GM12873 (cell line): ENCODE measurements at regions not wholly inside any gene's neighbourhood (a gene's known extent, or its start where the extent isn't known, plus 50 kb on each side); places are given as distances from the start of the nearest gene placed in this dataset.

Experiments used
- TF ChIP-seq, protein P1 (sequence below): IDR thresholded peaks from 2 replicates; pipeline ENCODE4 v1.5.1; 2012; ENCODE audit warnings: low read depth, mild to moderate bottlenecking, moderate library complexity, low read length, control low read depth; ENCODE audit not compliant: insufficient read depth; ENCODE audit errors: missing control alignments

DNA sequence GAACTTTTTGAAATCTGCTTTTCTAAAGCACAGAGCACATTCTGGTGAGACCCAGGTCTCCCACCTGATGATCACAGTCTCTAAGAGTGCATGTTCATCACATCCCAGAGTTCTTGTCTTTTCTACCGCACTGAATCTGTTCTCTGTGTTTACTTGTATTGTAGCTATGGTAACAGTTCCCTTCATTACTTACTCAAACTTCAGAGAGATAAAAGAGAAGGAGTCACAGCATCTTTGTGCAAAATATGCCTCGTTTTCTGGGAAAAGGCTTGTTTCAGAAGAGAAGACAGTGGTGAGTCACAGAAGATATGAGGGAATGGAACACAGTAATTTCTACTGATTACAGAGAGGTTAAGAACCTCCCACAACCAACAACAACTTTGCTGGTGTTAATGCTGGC lies 580.6 kb downstream of the PLA2G4A start:
- TF ChIP-seq, protein P1, sequence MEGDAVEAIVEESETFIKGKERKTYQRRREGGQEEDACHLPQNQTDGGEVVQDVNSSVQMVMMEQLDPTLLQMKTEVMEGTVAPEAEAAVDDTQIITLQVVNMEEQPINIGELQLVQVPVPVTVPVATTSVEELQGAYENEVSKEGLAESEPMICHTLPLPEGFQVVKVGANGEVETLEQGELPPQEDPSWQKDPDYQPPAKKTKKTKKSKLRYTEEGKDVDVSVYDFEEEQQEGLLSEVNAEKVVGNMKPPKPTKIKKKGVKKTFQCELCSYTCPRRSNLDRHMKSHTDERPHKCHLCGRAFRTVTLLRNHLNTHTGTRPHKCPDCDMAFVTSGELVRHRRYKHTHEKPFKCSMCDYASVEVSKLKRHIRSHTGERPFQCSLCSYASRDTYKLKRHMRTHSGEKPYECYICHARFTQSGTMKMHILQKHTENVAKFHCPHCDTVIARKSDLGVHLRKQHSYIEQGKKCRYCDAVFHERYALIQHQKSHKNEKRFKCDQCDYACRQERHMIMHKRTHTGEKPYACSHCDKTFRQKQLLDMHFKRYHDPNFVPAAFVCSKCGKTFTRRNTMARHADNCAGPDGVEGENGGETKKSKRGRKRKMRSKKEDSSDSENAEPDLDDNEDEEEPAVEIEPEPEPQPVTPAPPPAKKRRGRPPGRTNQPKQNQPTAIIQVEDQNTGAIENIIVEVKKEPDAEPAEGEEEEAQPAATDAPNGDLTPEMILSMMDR: no peak

GRCh38 chr1:187411118-187411517 lies 582.4 kb downstream of the PLA2G4A start:
- TF ChIP-seq, protein P1: no peak

GRCh38 chr1:187413405-187414169 lies 584.8 kb downstream of the PLA2G4A start:
- TF ChIP-seq, protein P1: no peak

DNA sequence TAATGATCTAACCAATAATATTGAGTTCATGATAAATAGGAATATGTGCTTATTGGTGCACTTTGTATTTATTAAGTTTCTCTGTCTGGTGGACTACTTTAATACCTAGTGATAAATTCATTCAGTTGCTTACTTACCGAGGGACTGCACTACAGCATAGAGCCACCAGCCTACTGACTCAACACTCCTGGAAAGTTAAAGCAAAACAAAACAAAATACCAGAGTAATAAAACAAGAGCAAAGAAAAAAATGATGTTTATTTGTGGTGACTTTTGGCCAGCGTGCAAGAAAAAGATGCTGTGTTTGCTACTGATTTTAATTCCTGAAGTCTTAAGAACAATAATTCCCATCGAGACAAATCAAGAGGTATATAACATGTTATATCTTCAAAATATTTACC lies 586.3 kb downstream of the PLA2G4A start:
- TF ChIP-seq, protein P1: no peak

GRCh38 chr1:187417520-187417919 lies 588.8 kb downstream of the PLA2G4A start:
- TF ChIP-seq, protein P1: no peak

GRCh38 chr1:187433598-187433997 lies 604.8 kb downstream of the PLA2G4A start:
- TF ChIP-seq, protein P1: no peak

DNA sequence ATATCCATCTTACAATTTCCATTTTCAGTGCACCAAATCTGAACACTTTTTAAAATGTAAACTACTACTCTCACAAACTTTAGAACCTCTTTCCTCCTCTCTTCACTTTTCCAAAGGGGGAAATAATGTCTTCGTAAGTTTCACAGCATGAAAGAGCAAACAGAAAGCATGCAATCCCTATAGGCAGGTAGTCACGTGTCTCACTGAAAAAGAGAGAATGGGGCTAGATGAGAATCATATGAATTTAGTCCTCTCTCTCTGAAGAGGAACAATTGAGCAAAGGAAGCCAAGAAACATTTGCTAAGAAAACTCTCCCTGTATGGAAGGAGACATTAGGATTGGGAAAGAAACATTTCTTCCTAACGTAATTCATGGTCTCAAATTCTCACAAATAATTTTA lies 613.9 kb downstream of the PLA2G4A start:
- TF ChIP-seq, protein P1: no peak

- TF ChIP-seq, protein P1: no peak
Measured at GRCh38 chr1:187443939-187444338, 615.2 kb downstream of the PLA2G4A start.
